ENCODE measurements at regions not wholly inside any gene's neighbourhood (a gene's known extent, or its start where the extent isn't known, plus 50 kb on each side); places are given as distances from the start of the nearest gene placed in this dataset.

GRCh38 chr2:196314780-196315179 lies 143.4 kb upstream of the STK17B start:
- Histone ChIP-seq H3K9me3 (ENCODE audit: insufficient read depth, low read length) (no peaks in the 10 kb centered on the region), H2AFZ (ENCODE audit: low read depth, low read length) (no peak overlapping the region), H3K27ac (ENCODE audit: low read length) (no peak overlapping the region), H3K36me3 (replicated peaks; ENCODE audit: low read depth, low read length) (no peaks in the 10 kb centered on the region), H3K4me2 (ENCODE audit: low read length) (no peak overlapping the region), H4K20me1 (ENCODE audit: insufficient read depth, low read length) (no peaks in the 10 kb centered on the region), H3K27me3 (ENCODE audit: low read depth, low read length) (no peaks in the 10 kb centered on the region), H3K79me2 (ENCODE audit: low read length) (no peaks in the 10 kb centered on the region), H3K4me3 (ENCODE audit: low read length) (no peak overlapping the region), H3K4me1 (ENCODE audit: low read length) (no peaks in the 10 kb centered on the region), H3K9ac (ENCODE audit: low read length) (no peak overlapping the region)
- TF ChIP-seq CTCF (IDR thresholded peaks at IDR 0.05; ENCODE audit: low read depth, low read length) (no peak), EZH2phosphoT487 (IDR thresholded peaks at IDR 0.05; ENCODE audit: low read depth) (no peak)

- Histone ChIP-seq H3K36me3 (replicated peaks; ENCODE audit: low read depth, low read length) (no peaks in the 10 kb centered on the region), H3K9me3 (ENCODE audit: insufficient read depth, low read length) (no peaks in the 10 kb centered on the region), H3K9ac (ENCODE audit: low read length) (no peak overlapping the region), H3K79me2 (ENCODE audit: low read length) (no peaks in the 10 kb centered on the region), H3K4me3 (ENCODE audit: low read length) (no peak overlapping the region), H4K20me1 (ENCODE audit: insufficient read depth, low read length) (no peaks in the 10 kb centered on the region), H3K4me2 (ENCODE audit: low read length) (no peak overlapping the region), H3K4me1 (ENCODE audit: low read length) (no peaks in the 10 kb centered on the region), H3K27ac (ENCODE audit: low read length) (no peak overlapping the region), H2AFZ (ENCODE audit: low read depth, low read length) (no peak overlapping the region), H3K27me3 (ENCODE audit: low read depth, low read length) (no peaks in the 10 kb centered on the region)
- TF ChIP-seq EZH2phosphoT487 (IDR thresholded peaks at IDR 0.05; ENCODE audit: low read depth) (no peak), CTCF (IDR thresholded peaks at IDR 0.05; ENCODE audit: low read depth, low read length) (no peak)
These were observed 144.1 kb upstream of the STK17B start for GRCh38 chr2:196315388-196316049.

GRCh38 chr2:196316050-196316430 lies 144.7 kb upstream of the STK17B start:
- Histone ChIP-seq H3K4me2 (ENCODE audit: low read length) (no peak overlapping the region), H3K79me2 (ENCODE audit: low read length) (no peaks in the 10 kb centered on the region), H4K20me1 (ENCODE audit: insufficient read depth, low read length) (no peaks in the 10 kb centered on the region), H3K4me3 (ENCODE audit: low read length) (no peak overlapping the region), H3K36me3 (replicated peaks; ENCODE audit: low read depth, low read length) (no peaks in the 10 kb centered on the region), H3K9ac (ENCODE audit: low read length) (no peak overlapping the region), H3K9me3 (ENCODE audit: insufficient read depth, low read length) (no peaks in the 10 kb centered on the region), H3K27me3 (ENCODE audit: low read depth, low read length) (no peaks in the 10 kb centered on the region), H2AFZ (ENCODE audit: low read depth, low read length) (no peak overlapping the region), H3K27ac (ENCODE audit: low read length) (no peak overlapping the region), H3K4me1 (ENCODE audit: low read length) (no peaks in the 10 kb centered on the region)
- TF ChIP-seq EZH2phosphoT487 (IDR thresholded peaks at IDR 0.05; ENCODE audit: low read depth) = no peak
- TF ChIP-seq CTCF (IDR thresholded peaks at IDR 0.05; ENCODE audit: low read depth, low read length) = no peak

- Histone ChIP-seq H3K4me1 (ENCODE audit: low read length) (no peaks in the 10 kb centered on the region), H2AFZ (ENCODE audit: low read depth, low read length) (no peak overlapping the region), H3K36me3 (replicated peaks; ENCODE audit: low read depth, low read length) (no peaks in the 10 kb centered on the region), H3K27me3 (ENCODE audit: low read depth, low read length) (no peaks in the 10 kb centered on the region), H3K9me3 (ENCODE audit: insufficient read depth, low read length) (no peaks in the 10 kb centered on the region), H3K4me2 (ENCODE audit: low read length) (no peak overlapping the region), H4K20me1 (ENCODE audit: insufficient read depth, low read length) (no peaks in the 10 kb centered on the region), H3K9ac (ENCODE audit: low read length) (no peak overlapping the region), H3K79me2 (ENCODE audit: low read length) (no peaks in the 10 kb centered on the region), H3K27ac (ENCODE audit: low read length) (no peak overlapping the region), H3K4me3 (ENCODE audit: low read length) (no peak overlapping the region)
- TF ChIP-seq EZH2phosphoT487 (IDR thresholded peaks at IDR 0.05; ENCODE audit: low read depth) = no peak
- TF ChIP-seq CTCF (IDR thresholded peaks at IDR 0.05; ENCODE audit: low read depth, low read length) = no peak
These were observed 147.4 kb upstream of the STK17B start for GRCh38 chr2:196318517-196319377.

Data from OCI-LY3 (cell line).